Type B pancreatic cell (in vitro differentiated cells): ENCODE measurements at regions not wholly inside any gene's neighbourhood (a gene's known extent, or its start where the extent isn't known, plus 50 kb on each side); places are given as distances from the start of the nearest gene placed in this dataset.
A peak's percentile ranks its signal among the peaks of the same experiment; 100 is the strongest.

Experiments
- DNase-seq: peaks from one replicate; pipeline ENCODE4 v3.0.0; 2021; ENCODE audit warnings: mixed read lengths; ENCODE audit not compliant: unreplicated experiment; ENCODE audit errors: extremely low spot score
- H3K27ac Mint-ChIP-seq: 2 replicates; pipeline ENCODE4 v1.8.0; 2021; ENCODE audit warnings: mild to moderate bottlenecking, mixed read lengths
- H3K27me3 Mint-ChIP-seq: 2 replicates; pipeline ENCODE4 v1.8.0; 2021; ENCODE audit warnings: mixed read lengths
- H3K36me3 Mint-ChIP-seq: 2 replicates; pipeline ENCODE4 v1.8.0; 2021; ENCODE audit warnings: mixed read lengths
- H3K4me1 Mint-ChIP-seq: one replicate; pipeline ENCODE4 v1.8.0; 2021; ENCODE audit warnings: mixed read lengths; ENCODE audit not compliant: unreplicated experiment
- H3K4me3 Mint-ChIP-seq: 2 replicates; pipeline ENCODE4 v1.8.0; 2021; ENCODE audit warnings: mild to moderate bottlenecking, mixed read lengths
- H3K9me3 Mint-ChIP-seq: 2 replicates; pipeline ENCODE4 v1.8.0; 2021; ENCODE audit warnings: mixed read lengths
- TF ChIP-seq, protein P1 (sequence below): fragments of 200-600 bp; sonication (generic); conservative IDR thresholded peaks from 2 replicates; pipeline ENCODE4 v1.5.0; 2021; ENCODE audit warnings: antibody characterized with exemption, mild to moderate bottlenecking

DNA sequence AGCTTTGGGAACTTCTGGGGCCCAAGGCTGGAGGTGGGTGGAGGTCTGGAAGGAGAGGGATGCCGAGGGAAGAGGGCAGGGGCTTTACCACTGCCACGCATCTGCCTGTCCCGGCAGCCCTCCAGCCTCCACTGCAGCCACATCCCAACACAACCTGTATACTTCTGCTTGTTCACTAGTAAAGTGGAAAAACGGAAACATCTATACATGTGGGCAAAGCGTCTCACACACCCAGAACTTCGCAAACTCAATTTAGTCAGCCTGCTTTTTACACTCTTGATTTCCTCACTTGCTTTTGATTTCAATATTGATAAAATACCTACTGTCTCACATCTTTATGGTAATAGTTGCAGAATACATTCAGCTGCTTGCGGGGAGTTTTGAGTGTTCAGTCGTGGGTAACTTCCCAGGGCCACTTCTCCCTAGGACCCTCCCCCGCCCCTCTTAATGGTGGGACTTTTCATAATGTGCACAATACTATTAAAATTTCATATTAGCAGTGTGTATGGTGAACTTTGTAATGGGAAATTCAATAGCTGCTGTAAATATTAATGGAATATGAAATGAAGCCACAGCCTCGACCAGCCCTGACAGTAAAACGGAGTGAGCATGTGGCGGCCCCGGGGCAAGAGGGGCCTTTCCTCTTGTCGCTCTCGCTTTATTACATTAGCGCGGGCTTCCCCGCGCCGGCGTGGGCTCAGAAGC lies 85.2 kb downstream of the NR2F2 start:
- peaks cover 97% of the 10 kb centered on the region for H3K27me3 Mint-ChIP-seq
- no peaks in the 10 kb centered on the region for H3K36me3 Mint-ChIP-seq
- H3K4me1 Mint-ChIP-seq = peaks cover 26% of the 10 kb centered on the region
- no peaks in the 10 kb centered on the region for H3K9me3 Mint-ChIP-seq
- H3K27ac Mint-ChIP-seq = no peak overlapping the region
- H3K4me3 Mint-ChIP-seq = peak overlapping the region; percentile 80
- DNase-seq = no peak
- TF ChIP-seq, protein P1, sequence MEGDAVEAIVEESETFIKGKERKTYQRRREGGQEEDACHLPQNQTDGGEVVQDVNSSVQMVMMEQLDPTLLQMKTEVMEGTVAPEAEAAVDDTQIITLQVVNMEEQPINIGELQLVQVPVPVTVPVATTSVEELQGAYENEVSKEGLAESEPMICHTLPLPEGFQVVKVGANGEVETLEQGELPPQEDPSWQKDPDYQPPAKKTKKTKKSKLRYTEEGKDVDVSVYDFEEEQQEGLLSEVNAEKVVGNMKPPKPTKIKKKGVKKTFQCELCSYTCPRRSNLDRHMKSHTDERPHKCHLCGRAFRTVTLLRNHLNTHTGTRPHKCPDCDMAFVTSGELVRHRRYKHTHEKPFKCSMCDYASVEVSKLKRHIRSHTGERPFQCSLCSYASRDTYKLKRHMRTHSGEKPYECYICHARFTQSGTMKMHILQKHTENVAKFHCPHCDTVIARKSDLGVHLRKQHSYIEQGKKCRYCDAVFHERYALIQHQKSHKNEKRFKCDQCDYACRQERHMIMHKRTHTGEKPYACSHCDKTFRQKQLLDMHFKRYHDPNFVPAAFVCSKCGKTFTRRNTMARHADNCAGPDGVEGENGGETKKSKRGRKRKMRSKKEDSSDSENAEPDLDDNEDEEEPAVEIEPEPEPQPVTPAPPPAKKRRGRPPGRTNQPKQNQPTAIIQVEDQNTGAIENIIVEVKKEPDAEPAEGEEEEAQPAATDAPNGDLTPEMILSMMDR = no peak

DNA sequence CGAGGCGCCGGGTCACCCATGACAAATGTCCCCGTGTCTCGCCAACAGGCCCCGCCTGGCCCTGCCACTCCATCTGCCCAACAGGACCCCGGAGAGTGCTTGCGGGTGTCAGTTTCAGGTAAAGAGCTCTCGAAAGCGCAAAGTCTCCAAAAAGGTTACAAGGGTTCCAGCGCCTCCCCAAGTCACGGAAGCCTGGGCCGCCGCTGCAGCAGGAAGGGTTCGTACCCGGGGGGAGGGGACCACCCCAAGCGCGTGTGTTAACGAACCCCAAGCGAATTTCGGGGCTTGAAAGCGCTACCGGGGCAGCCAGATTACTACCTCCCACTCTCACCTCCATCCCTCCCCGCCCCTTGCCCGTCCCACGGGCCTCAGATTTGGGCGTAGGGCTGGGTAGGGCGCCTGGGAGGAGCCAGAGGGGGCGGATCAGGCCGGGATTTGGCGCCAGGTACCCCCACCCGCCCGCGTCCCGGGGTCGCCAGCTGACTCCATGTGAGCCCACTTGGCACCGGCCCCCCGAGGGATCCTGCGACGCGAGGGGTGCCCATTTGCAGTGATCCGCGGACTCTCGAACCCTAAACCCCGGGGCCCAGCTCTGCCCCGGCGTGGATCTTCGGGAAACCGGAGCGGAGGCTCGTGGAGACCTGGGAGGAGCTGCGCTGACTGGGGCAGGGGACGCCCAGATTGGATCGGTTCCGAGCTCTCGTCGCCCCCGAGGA lies 85.9 kb downstream of the NR2F2 start:
- Mint-ChIP-seq H3K4me3 (peak overlapping the region; percentile 89), H3K27me3 (peaks cover 97% of the 10 kb centered on the region), H3K9me3 (no peaks in the 10 kb centered on the region), H3K27ac (no peak overlapping the region), H3K4me1 (peaks cover 24% of the 10 kb centered on the region), H3K36me3 (no peaks in the 10 kb centered on the region)
- TF ChIP-seq, protein P1 = no peak
- DNase-seq = no peak

DNA sequence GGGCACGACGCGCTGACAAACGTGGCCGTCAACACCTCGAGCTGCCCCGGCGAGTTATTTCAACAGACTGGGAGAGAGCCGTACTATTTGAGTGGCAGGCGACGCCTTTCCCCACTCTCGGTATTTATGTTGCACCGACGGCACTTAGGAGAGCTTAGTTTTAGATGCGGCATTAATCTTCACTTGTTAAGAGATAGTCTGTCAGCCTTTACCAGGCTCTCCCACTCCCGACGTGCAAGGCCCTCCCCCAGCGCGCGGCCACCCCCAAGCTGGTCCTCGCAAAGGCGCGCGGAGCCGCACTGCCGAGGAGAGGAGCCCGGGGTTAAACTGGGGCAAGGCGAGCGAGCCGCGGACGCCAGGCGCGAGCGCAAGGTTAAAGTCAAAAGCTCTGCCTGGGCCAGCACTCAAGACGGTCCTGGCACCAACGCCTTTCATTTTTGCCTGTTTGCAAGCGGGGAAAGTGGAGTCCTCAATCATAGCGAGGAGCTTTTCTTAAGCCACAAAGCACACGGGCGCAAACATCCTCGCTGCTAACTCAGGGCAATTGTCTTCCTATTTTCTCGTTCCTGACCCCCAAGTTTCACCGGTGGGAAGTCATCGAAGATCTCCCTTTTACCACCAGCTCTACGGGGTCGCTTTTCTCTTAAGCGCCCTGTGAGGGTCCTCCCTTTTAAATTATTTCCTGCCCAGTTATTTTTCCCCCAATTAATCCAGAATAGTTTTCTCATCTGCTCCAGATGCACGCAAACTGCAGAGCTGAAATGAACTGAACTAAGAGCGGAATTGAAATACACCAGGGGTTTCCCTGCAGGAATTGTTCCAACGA lies 86.6 kb downstream of the NR2F2 start:
- TF ChIP-seq, protein P1 = no peak
- Mint-ChIP-seq H3K27ac (peak overlapping the region; percentile 70), H3K9me3 (no peaks in the 10 kb centered on the region), H3K4me1 (peaks cover 31% of the 10 kb centered on the region), H3K27me3 (peaks cover 97% of the 10 kb centered on the region), H3K36me3 (no peaks in the 10 kb centered on the region), H3K4me3 (peak overlapping the region; percentile 89)
- no peak for DNase-seq

DNA sequence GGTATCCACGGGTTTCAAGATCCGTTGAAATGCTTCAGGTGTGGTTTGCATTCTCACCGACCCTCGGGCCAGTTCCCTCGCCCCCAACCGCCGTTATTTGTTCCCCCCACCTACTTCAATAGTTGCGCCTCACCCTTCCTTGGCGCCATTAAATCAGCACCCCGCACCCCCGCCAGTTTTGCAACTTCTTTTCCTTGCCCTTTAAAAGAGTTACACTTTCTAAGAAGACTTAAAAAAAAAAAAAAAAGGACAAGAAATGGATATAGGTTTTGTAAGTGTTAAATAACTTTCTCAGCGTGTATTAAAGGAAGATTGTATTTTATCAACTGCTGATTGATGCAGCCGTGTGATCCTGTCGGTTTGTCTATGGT lies 87.2 kb downstream of the NR2F2 start:
- Mint-ChIP-seq H3K27ac (peak overlapping the region; percentile 70), H3K9me3 (no peaks in the 10 kb centered on the region), H3K27me3 (peaks cover 97% of the 10 kb centered on the region), H3K4me1 (peaks cover 31% of the 10 kb centered on the region), H3K4me3 (peak overlapping the region; percentile 89), H3K36me3 (no peaks in the 10 kb centered on the region)
- DNase-seq = no peak
- TF ChIP-seq, protein P1 = no peak

DNA sequence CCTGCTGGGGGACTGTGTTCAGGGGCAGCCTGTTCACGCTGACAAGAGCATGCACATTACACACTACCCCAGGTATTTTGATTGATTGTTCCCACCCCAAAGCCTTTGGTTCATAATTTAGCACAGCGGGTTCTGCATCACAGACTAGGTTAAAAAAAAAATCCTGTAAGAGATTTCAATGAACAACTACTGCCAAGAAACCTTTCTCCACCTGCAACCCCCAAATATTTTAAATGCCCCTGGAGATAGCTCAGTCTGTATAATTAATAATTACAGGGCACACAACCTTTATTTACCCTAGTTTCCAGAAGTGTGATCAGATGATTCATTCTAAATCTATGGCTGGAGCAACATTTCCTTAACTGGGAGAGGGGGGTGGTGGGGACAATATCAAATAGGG lies 87.6 kb downstream of the NR2F2 start:
- Mint-ChIP-seq H3K4me1 (peaks cover 31% of the 10 kb centered on the region), H3K4me3 (peak overlapping the region; percentile 89), H3K36me3 (no peaks in the 10 kb centered on the region), H3K27me3 (peaks cover 94% of the 10 kb centered on the region), H3K9me3 (no peaks in the 10 kb centered on the region), H3K27ac (peak overlapping the region; percentile 70)
- no peak for DNase-seq
- TF ChIP-seq, protein P1 = no peak
